Mesenchymal stem cell (in vitro differentiated cells and primary cell): ENCODE measurements at regions not wholly inside any gene's neighbourhood (a gene's known extent, or its start where the extent isn't known, plus 50 kb on each side); places are given as distances from the start of the nearest gene placed in this dataset.

Source experiments
- DNase-seq: peaks from one replicate; pipeline ENCODE4 v3.0.0-alpha.2; 2013
- H2AFZ ChIP-seq: one replicate; pipeline ENCODE4 v1.6.1; 2013; ENCODE audit warnings: low read depth, mild to moderate bottlenecking, control low read depth, inconsistent platforms, low read length, moderate library complexity
- H2AK5ac ChIP-seq: 2 replicates; pipeline ENCODE4 v1.6.1; 2013; ENCODE audit warnings: low read length, moderate library complexity, mild to moderate bottlenecking, inconsistent platforms; ENCODE audit not compliant: severe bottlenecking
- H2BK120ac ChIP-seq: one replicate; pipeline ENCODE4 v1.6.1; 2013; ENCODE audit warnings: low read depth, mild to moderate bottlenecking, inconsistent platforms, low read length, moderate library complexity
- H2BK12ac ChIP-seq, 2 experiments: one replicate each; pipeline ENCODE4 v1.6.1; 2013; ENCODE audit warnings: inconsistent platforms in 2 of 2, low read length in 2 of 2, mild to moderate bottlenecking in 2 of 2, moderate library complexity in 2 of 2, control low read depth in 1 of 2
- H2BK15ac ChIP-seq: one replicate; pipeline ENCODE4 v1.6.1; 2013; ENCODE audit warnings: mild to moderate bottlenecking, low read depth, inconsistent platforms; ENCODE audit not compliant: poor library complexity, severe bottlenecking
- H2BK5ac ChIP-seq: 2 replicates; pipeline ENCODE4 v1.6.1; 2013; ENCODE audit warnings: low read depth, mild to moderate bottlenecking, low read length, control low read depth, inconsistent platforms; ENCODE audit not compliant: poor library complexity, severe bottlenecking
- H3K14ac ChIP-seq, 2 experiments: one replicate each; pipeline ENCODE4 v1.6.1; 2013; ENCODE audit warnings: inconsistent platforms in 2 of 2, low read length in 2 of 2, control low read depth in 1 of 2, mild to moderate bottlenecking in 1 of 2, moderate library complexity in 1 of 2
- H3K18ac ChIP-seq, 2 experiments: one replicate each; pipeline ENCODE4 v1.6.1; 2013; ENCODE audit warnings: inconsistent platforms in 2 of 2, low read length in 2 of 2, control low read depth in 1 of 2, low read depth in 1 of 2, mild to moderate bottlenecking in 1 of 2
- H3K23ac ChIP-seq, 2 experiments: one replicate each; pipeline ENCODE4 v1.6.1; 2013; ENCODE audit warnings: inconsistent platforms in 2 of 2, low read length in 2 of 2, mild to moderate bottlenecking in 2 of 2, moderate library complexity in 2 of 2, control low read depth in 1 of 2
- H3K27ac ChIP-seq: 2 replicates; pipeline ENCODE4 v1.5.1; 2013; ENCODE audit warnings: mild to moderate bottlenecking, moderate library complexity, low read length, control low read depth, inconsistent platforms; ENCODE audit not compliant: poor library complexity, severe bottlenecking
- H3K27me3 ChIP-seq, 2 experiments: 2 replicates each; pipeline versions ENCODE4 v1.6.1 to v1.7.0; 2013; ENCODE audit warnings: low read length in 2 of 2, mild to moderate bottlenecking in 2 of 2, moderate library complexity in 2 of 2, control low read depth in 1 of 2, inconsistent platforms in 1 of 2; ENCODE audit not compliant: control insufficient read depth in 1 of 2, insufficient read depth in 1 of 2
- H3K36me3 ChIP-seq, 2 experiments: 2 replicates each; pipeline versions ENCODE4 v1.6.1 to v1.7.0; 2013; ENCODE audit warnings: low read length in 2 of 2, control low read depth in 1 of 2, inconsistent platforms in 1 of 2, low read depth in 1 of 2, mild to moderate bottlenecking in 1 of 2; ENCODE audit not compliant: insufficient read depth in 2 of 2, control insufficient read depth in 1 of 2
- H3K4ac ChIP-seq, 2 experiments: one replicate each; pipeline ENCODE4 v1.6.1; 2013; ENCODE audit warnings: inconsistent platforms in 2 of 2, low read length in 2 of 2, mild to moderate bottlenecking in 2 of 2, moderate library complexity in 2 of 2, control low read depth in 1 of 2, low read depth in 1 of 2
- H3K4me1 ChIP-seq: 2 replicates; pipeline ENCODE4 v1.6.1; 2013; ENCODE audit warnings: low read depth, low read length, control low read depth; ENCODE audit not compliant: control insufficient read depth, insufficient read depth
- H3K4me2 ChIP-seq: 2 replicates; pipeline ENCODE4 v1.6.1; 2013; ENCODE audit warnings: low read length, mild to moderate bottlenecking, inconsistent platforms; ENCODE audit not compliant: poor library complexity, severe bottlenecking
- H3K4me3 ChIP-seq, 2 experiments: 2 replicates each; pipeline versions ENCODE4 v1.5.1 to v1.7.0; 2013; ENCODE audit warnings: low read length in 2 of 2, mild to moderate bottlenecking in 2 of 2, control low read depth in 1 of 2, low read depth in 1 of 2; ENCODE audit not compliant: insufficient read depth in 1 of 2
- H3K79me1 ChIP-seq: replicated peaks from 2 replicates; pipeline ENCODE4 v1.6.1; 2013; ENCODE audit warnings: mild to moderate bottlenecking, control low read depth, low read length, inconsistent platforms; ENCODE audit not compliant: poor library complexity, severe bottlenecking
- H3K9ac ChIP-seq: 2 replicates; pipeline ENCODE4 v1.7.0; 2013; ENCODE audit warnings: mild to moderate bottlenecking, low read length, moderate library complexity
- H3K9me3 ChIP-seq: 2 replicates; pipeline ENCODE4 v1.7.0; 2013; ENCODE audit warnings: mild to moderate bottlenecking, low read length; ENCODE audit not compliant: control insufficient read depth
- H4K8ac ChIP-seq: one replicate; pipeline ENCODE4 v1.6.1; 2013; ENCODE audit warnings: inconsistent platforms, mild to moderate bottlenecking, low read length, moderate library complexity
- H4K91ac ChIP-seq: one replicate; pipeline ENCODE4 v1.6.1; 2013; ENCODE audit warnings: mild to moderate bottlenecking, low read length, inconsistent platforms
- WGBS: methylation state at CpG from one replicate; pipeline ENCODE4 v1.1.7; 2013; ENCODE audit warnings: mixed read lengths; 5-methylcytosine and 5-hydroxymethylcytosine counted together

DNA sequence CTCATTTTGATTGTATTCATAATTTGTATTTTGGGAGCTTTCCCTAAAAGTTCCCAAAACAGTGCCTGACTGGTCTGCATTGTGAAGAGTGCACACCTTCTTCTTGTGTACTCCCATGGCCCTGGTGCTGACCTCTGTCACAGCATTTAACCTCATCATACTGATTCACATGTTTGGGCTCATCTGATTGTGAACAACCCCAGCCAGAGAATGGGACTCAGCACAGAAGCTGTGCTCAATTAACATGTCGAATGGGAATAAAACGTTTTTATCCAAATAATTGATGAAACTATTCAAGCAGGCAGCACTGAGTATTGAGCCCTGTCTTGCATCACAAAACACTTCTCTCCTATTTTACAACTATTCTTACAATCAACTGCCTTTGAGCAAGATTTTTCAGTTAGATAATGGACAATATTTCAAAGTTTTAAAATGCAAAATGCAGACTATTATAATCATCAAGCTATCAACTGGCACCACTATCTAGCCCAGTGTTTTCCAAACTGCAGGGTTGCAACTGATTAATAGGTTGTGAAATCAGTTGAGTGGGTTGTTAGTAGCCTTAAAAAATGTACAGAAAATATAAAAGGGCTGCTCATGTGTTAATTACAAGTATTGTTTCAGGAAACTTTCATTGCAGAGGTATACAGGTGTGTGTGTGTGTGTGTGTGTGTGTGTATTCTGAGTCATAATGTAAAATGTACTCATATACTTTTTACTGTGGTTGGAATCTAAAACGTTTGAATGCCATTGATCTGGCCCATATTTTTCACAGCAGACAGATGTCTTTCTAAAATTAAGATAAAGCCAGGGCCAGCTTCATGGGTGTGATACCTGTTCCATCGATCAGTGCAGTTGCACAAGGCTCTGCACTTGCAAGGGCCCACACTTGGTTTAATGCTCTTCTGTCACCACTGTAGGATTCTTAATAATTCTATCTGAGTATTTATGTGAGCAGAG is 190.5 kb downstream of the PIK3R1 start:
- no peaks in the 10 kb centered on the region for H3K27me3 ChIP-seq
- peaks cover 1% of the 10 kb centered on the region for H3K4me1 ChIP-seq
- H3K36me3 ChIP-seq = no peaks in the 10 kb centered on the region
- no peak overlapping the region for H3K18ac ChIP-seq
- no peak overlapping the region for H3K4me3 ChIP-seq
- H2BK5ac ChIP-seq = no peak overlapping the region
- WGBS = 63% methylated on average over 4 of the region's 4 CpGs
- H3K23ac ChIP-seq = no peak overlapping the region
- no peak for DNase-seq
- H3K14ac ChIP-seq = no peak overlapping the region
- H2AK5ac ChIP-seq = no peak overlapping the region
- no peak overlapping the region for H3K27ac ChIP-seq
- H3K9me3 ChIP-seq = peaks cover 4% of the 10 kb centered on the region
- no peak overlapping the region for H3K4ac ChIP-seq
- no peak overlapping the region for H4K91ac ChIP-seq
- H3K4me2 ChIP-seq = no peak overlapping the region
- H2BK12ac ChIP-seq = no peak overlapping the region
- H4K8ac ChIP-seq = peak overlapping the region; percentile 87
- H2AFZ ChIP-seq = no peak overlapping the region
- no peaks in the 10 kb centered on the region for H3K79me1 ChIP-seq
- H2BK15ac ChIP-seq = no peak overlapping the region
- H3K9ac ChIP-seq = no peak overlapping the region
- no peak overlapping the region for H2BK120ac ChIP-seq

DNA sequence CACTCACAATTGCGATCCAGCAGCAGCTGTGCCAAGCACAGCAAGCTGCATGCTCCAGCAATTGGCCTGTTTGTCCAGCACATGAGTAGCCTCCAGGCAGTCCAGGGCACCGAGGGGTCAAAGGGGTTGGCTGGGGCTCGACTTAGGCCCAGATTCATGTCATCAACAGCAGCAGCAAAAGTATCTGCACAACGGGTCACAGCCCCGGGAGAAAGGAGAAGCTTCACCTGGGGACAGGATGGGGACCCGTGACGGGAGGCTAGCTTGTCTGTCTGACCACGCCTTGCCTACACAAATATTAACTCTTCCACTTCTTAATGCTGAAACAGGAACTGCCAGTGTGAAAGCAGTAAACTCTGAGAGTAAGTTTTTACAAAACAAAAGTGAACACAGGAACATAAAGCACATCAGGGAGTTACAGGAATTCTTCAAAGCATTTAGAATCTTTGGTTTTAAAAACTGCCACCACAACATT is 191.2 kb downstream of the PIK3R1 start:
- no peak overlapping the region for H2AFZ ChIP-seq
- 56% methylated on average over 6 of the region's 8 CpGs for WGBS
- H3K9me3 ChIP-seq = no peaks in the 10 kb centered on the region
- no peak overlapping the region for H3K23ac ChIP-seq
- no peak for DNase-seq
- no peaks in the 10 kb centered on the region for H3K27me3 ChIP-seq
- no peak overlapping the region for H2BK120ac ChIP-seq
- H4K8ac ChIP-seq = peak overlapping the region; percentile 87
- no peak overlapping the region for H3K9ac ChIP-seq
- no peak overlapping the region for H3K4ac ChIP-seq
- no peak overlapping the region for H2BK15ac ChIP-seq
- H3K4me2 ChIP-seq = no peak overlapping the region
- no peaks in the 10 kb centered on the region for H3K79me1 ChIP-seq
- no peak overlapping the region for H2AK5ac ChIP-seq
- H3K4me3 ChIP-seq = no peak overlapping the region
- peaks cover 1% of the 10 kb centered on the region for H3K4me1 ChIP-seq
- H3K14ac ChIP-seq = peak overlapping the region in 1 of 2 experiments; percentile 53
- no peak overlapping the region for H4K91ac ChIP-seq
- H3K36me3 ChIP-seq = no peaks in the 10 kb centered on the region
- H3K27ac ChIP-seq = no peak overlapping the region
- H2BK5ac ChIP-seq = no peak overlapping the region
- peak overlapping the region in 1 of 2 experiments; percentile 74 for H2BK12ac ChIP-seq
- H3K18ac ChIP-seq = peak overlapping the region in 1 of 2 experiments; percentile 3

DNA sequence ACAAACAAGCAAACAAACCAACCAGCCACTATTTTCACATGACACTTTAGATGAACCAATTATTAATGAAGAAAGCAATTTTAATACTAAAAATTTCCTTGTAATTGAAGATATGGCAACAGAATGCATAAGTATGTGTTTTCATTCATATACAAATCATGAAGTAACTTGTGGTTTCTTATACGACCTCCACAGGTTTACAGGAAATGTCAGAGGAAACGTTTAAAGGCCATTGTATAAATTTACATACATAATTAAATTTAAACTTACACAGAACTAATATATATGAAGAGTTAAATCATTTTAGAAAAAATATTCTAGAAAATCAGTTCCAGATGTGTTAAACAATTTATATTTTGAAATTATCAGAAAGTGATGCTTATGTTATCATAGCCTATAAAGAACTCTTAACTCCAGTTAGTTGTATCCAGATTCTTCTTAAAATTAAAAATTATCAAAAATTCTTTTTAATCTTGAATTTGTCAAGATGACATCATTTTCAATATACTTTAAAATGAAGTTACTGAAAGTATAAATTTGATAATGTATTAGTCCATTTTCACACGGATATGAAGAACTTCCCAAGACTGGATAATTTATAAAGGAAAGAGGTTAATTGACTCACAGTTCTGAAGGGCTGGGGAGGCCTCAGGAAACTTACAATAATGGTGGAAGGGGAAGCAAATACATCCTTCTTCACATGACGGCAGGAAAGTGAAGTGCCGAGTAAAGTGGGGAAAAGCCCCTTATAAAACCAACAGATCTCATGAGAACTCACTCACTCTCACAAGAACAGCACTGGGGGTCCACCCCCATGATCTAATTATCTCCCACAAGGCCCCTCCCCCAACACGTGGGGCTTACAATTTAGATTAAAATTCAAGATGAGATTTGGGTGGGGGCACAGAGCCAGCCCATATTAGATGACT is 192.0 kb downstream of the PIK3R1 start:
- Histone ChIP-seq H3K27me3 (no peaks in the 10 kb centered on the region), H3K36me3 (no peaks in the 10 kb centered on the region), H3K4me2 (no peak overlapping the region), H2BK120ac (no peak overlapping the region), H3K27ac (no peak overlapping the region), H4K91ac (no peak overlapping the region), H3K14ac (no peak overlapping the region), H3K23ac (no peak overlapping the region), H2BK5ac (no peak overlapping the region), H2AK5ac (no peak overlapping the region), H2AFZ (no peak overlapping the region), H3K4me3 (no peak overlapping the region), H4K8ac (no peak overlapping the region), H3K18ac (no peak overlapping the region), H3K79me1 (no peaks in the 10 kb centered on the region), H3K9me3 (no peaks in the 10 kb centered on the region), H2BK15ac (no peak overlapping the region), H3K4ac (no peak overlapping the region), H3K9ac (no peak overlapping the region), H2BK12ac (no peak overlapping the region), H3K4me1 (peaks cover 1% of the 10 kb centered on the region)
- WGBS = 94% methylated on average over 3 of the region's 6 CpGs
- DNase-seq = no peak
